ENCODE measurements at regions not wholly inside any gene's neighbourhood (a gene's known extent, or its start where the extent isn't known, plus 50 kb on each side); places are given as distances from the start of the nearest gene placed in this dataset.

GRCh38 chr20:39762716-39763115 is 800.6 kb downstream of the DHX35 start:
- TF ChIP-seq ZNF462 (CRISPR knock-in tag; IDR thresholded peaks at IDR 0.05) (no peak), CTCF (conservative IDR thresholded peaks at IDR 0.05; ENCODE audit: low read depth in 2 of 2) (no peak)
